ENCODE measurements at regions not wholly inside any gene's neighbourhood (a gene's known extent, or its start where the extent isn't known, plus 50 kb on each side); places are given as distances from the start of the nearest gene placed in this dataset.

GRCh38 chr6:82570083-82570482, 206.5 kb downstream of the TPBG start:
- TF ChIP-seq, protein P1, sequence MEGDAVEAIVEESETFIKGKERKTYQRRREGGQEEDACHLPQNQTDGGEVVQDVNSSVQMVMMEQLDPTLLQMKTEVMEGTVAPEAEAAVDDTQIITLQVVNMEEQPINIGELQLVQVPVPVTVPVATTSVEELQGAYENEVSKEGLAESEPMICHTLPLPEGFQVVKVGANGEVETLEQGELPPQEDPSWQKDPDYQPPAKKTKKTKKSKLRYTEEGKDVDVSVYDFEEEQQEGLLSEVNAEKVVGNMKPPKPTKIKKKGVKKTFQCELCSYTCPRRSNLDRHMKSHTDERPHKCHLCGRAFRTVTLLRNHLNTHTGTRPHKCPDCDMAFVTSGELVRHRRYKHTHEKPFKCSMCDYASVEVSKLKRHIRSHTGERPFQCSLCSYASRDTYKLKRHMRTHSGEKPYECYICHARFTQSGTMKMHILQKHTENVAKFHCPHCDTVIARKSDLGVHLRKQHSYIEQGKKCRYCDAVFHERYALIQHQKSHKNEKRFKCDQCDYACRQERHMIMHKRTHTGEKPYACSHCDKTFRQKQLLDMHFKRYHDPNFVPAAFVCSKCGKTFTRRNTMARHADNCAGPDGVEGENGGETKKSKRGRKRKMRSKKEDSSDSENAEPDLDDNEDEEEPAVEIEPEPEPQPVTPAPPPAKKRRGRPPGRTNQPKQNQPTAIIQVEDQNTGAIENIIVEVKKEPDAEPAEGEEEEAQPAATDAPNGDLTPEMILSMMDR (IDR thresholded peaks at IDR 0.05): no peak
- TF ChIP-seq EP300 (IDR thresholded peaks at IDR 0.05): no peak
- no peak for TF ChIP-seq POLR2AphosphoS5 (IDR thresholded peaks at IDR 0.05)
- TF ChIP-seq POLR2A (IDR thresholded peaks at IDR 0.05): no peak
